K562 (cell line): ENCODE measurements at regions not wholly inside any gene's neighbourhood (a gene's known extent, or its start where the extent isn't known, plus 50 kb on each side); places are given as distances from the start of the nearest gene placed in this dataset.
A peak's percentile ranks its signal among the peaks of the same experiment; 100 is the strongest.

Experiments
- FOXP1 ChIP-seq: sonication (generic); formaldehyde crosslinking; IDR thresholded peaks from 2 replicates; pipeline ENCODE4 v1.8.0; 2022; ENCODE audit warnings: mild to moderate bottlenecking, missing genetic modification reagents
- GABPA ChIP-seq: fragments of 200-800 bp; sonication (Bioruptor generic); conservative IDR thresholded peaks from 2 replicates; pipeline ENCODE4 v1.6.1; 2016; ENCODE audit warnings: low read depth, missing genetic modification characterization, missing compliant biosample characterization
- ID3 ChIP-seq, 2 experiments: fragments of 250-450 bp in 1 of 2; fragments of 450-650 bp in 1 of 2; sonication (Bioruptor Pico) in 1 of 2; IDR thresholded peaks; 2 replicates each; pipeline versions ENCODE4 v1.6.1 to v1.8.0; 2016 to 2021; ENCODE audit warnings: mild to moderate bottlenecking in 2 of 2, moderate library complexity in 2 of 2, missing compliant biosample characterization in 1 of 2, missing genetic modification characterization in 1 of 2
- MAFF ChIP-seq: IDR thresholded peaks from 2 replicates; pipeline ENCODE4 v1.6.1; 2012; ENCODE audit warnings: low read length, improper control_type of control experiment
- MCM2 ChIP-seq: fragments of 450-650 bp; IDR thresholded peaks from 2 replicates; pipeline ENCODE4 v1.6.1; 2017; ENCODE audit warnings: low read depth, mild to moderate bottlenecking
- MYNN ChIP-seq, 2 experiments: sonication (generic); formaldehyde crosslinking in 1 of 2; IDR thresholded peaks; 2 replicates each; pipeline versions ENCODE4 v1.5.0 to v1.6.1; 2016 to 2020; ENCODE audit warnings: antibody characterized with exemption in 1 of 2, missing genetic modification reagents in 1 of 2
- NR2C2 ChIP-seq, 2 experiments: fragments of 200-800 bp in 1 of 2; sonication (Bioruptor generic) in 1 of 2; sonication (generic) in 1 of 2; formaldehyde crosslinking in 1 of 2; IDR thresholded peaks; 2 replicates each; pipeline versions ENCODE4 v1.6.1 to v1.8.0; 2016 to 2022; ENCODE audit warnings: mild to moderate bottlenecking in 1 of 2, missing compliant biosample characterization in 1 of 2, missing genetic modification characterization in 1 of 2, missing genetic modification reagents in 1 of 2
- VEZF1 ChIP-seq: fragments of 200-800 bp; sonication (Bioruptor generic); IDR thresholded peaks from 2 replicates; pipeline ENCODE4 v1.6.1; 2017; ENCODE audit warnings: missing genetic modification characterization, missing compliant biosample characterization
- ZBTB9 ChIP-seq: fragments of 450-650 bp; formaldehyde crosslinking; IDR thresholded peaks from 2 replicates; pipeline ENCODE4 v1.4.0; 2020; ENCODE audit warnings: mild to moderate bottlenecking, moderate library complexity
- ZNF274 ChIP-seq: IDR thresholded peaks from 2 replicates; pipeline ENCODE4 v1.6.1; 2011; ENCODE audit warnings: low read depth, mild to moderate bottlenecking, low read length, moderate library complexity, borderline replicate concordance
- ZNF318 ChIP-seq, 2 experiments: fragments of 450-650 bp; IDR thresholded peaks; 2 replicates each; pipeline ENCODE4 v1.6.1; 2016; ENCODE audit warnings: mild to moderate bottlenecking in 2 of 2, borderline replicate concordance in 1 of 2, low read depth in 1 of 2, moderate library complexity in 1 of 2
- ZNF511 ChIP-seq: sonication (generic); formaldehyde crosslinking; IDR thresholded peaks from 2 replicates; pipeline ENCODE4 v1.8.0; 2022; ENCODE audit warnings: mild to moderate bottlenecking, missing genetic modification reagents

GRCh38 chr1:212557739-212558692 lies 50.5 kb upstream of the ATF3 start (continued):
- TF ChIP-seq ID3 (CRISPR knock-in tag; IDR thresholded peaks at IDR 0.05): no peak
- TF ChIP-seq ID3 (tag; IDR thresholded peaks at IDR 0.05): peak; percentile 61
- TF ChIP-seq MCM2: no peak
- TF ChIP-seq FOXP1 (CRISPR knock-in tag): no peak
- TF ChIP-seq MAFF: peak; percentile 61; the same call in 1 of the 2 replicates
- TF ChIP-seq GABPA (tag): no peak
- no peak; the same call in 1 of the 2 replicates for TF ChIP-seq ZNF274
- no peak for TF ChIP-seq ZNF318 (IDR thresholded peaks at IDR 0.05; ENCODE audit: borderline replicate concordance in 1 of 2, low read depth in 1 of 2)
- peak; percentile 73; the same call in 1 of the 2 replicates for TF ChIP-seq NR2C2 (CRISPR knock-in tag; IDR thresholded peaks at IDR 0.05)
- peak; percentile 93 for TF ChIP-seq NR2C2 (tag; IDR thresholded peaks at IDR 0.05)
- peak; percentile 73 for TF ChIP-seq ZBTB9 (CRISPR knock-in tag)
- TF ChIP-seq MYNN (IDR thresholded peaks at IDR 0.05): peak; percentile 32; the same call in 1 of the 2 replicates
- TF ChIP-seq MYNN (CRISPR knock-in tag; IDR thresholded peaks at IDR 0.05): no peak
- TF ChIP-seq ZNF511: peak; percentile 77; the same call in 1 of the 2 replicates
- TF ChIP-seq VEZF1 (CRISPR knock-in tag): no peak
